ENCODE measurements at regions not wholly inside any gene's neighbourhood (a gene's known extent, or its start where the extent isn't known, plus 50 kb on each side); places are given as distances from the start of the nearest gene placed in this dataset.

- peak; percentile 17 for DNase-seq (ENCODE audit: low spot score)
Measured at GRCh38 chr10:110355141-110355831, 50.6 kb upstream of the SMNDC1 start.

DNA sequence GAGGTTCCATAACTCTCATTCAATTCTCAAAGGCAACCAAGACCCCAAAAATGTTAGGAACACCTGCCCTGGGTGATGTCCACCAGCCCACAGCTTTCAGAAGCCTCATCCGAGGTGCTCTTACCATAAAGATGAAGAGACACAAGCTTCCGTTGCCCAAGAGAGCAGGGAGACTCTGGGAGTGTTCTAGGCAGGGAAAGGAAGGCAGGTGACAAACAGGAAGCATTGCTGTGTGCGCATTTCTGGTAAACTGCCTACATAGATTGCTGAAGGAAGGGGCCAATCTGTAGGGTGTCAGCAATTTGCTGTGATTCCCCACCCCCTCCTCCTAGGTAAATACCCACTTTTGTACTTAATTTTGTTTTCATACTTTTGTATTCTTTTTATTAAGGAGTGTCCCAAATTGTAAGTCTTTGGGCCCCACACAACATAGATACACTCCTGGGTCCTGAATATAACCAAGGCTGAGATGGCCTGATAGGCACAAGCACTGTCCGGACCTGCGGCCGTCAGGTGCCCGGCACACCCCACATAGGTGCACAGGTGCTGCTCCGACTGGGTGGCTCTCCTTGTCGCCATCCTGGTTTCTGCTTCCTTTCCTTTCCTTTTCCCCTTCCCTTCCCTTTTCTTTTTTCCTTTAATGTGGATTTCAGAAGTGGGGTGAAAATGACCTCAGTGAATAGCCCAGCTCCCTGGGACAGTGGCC lies 51.4 kb upstream of the SMNDC1 start:
- DNase-seq (ENCODE audit: low spot score), result peak; percentile 41

- DNase-seq (ENCODE audit: low spot score), result peak; percentile 70
Measured at GRCh38 chr10:110356628-110357245, 52.0 kb upstream of the SMNDC1 start.

DNA sequence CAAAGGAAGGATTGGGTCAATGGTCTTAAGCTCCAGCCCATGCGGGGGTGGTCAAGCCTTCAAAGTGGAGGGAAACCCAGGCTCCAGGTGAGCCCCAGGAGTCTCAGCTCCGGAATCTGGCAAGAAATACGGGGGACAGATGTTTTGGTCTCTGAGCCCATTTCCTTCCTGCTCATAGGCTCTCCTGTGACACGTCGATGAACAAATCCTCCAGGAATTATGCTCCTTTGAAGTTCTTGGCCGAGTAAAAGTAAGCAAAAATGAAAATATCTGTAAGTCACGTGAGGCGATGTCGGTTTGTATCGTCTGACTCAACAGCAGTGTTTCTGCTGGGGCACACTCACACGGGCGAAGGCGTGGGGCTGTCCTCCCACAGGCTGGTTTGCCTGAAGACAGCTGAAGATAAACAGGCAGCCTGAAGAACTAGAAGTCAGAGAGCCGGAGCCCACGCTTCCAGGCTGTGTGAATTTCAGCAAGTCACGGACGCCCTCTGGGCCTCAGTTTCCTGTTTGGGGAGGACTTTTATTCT lies 52.6 kb upstream of the SMNDC1 start:
- DNase-seq (ENCODE audit: low spot score), result peak; percentile 74

DNA sequence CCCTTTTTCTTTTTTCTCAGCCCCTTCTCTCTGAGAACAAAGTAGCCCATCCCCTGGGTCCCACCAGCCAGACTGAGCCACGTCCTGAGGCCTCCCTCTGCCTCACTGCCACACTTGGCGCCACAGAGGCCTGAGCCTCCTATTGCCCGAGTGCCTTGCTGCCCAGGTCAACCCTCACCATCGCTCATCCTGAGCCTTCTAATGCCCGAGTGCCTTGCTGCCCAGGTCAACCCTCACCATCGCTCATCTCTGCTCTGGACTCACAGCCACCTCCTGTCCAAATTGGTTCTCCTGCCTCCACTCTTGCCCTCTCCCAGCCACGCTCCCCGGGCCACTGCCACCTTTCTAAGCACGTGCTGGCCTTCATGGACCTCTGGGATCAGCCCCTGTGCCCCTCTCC lies 53.2 kb upstream of the SMNDC1 start:
- DNase-seq (ENCODE audit: low spot score), result no peak

- DNase-seq (ENCODE audit: low spot score), result no peak
Measured at GRCh38 chr10:110358278-110358677, 53.6 kb upstream of the SMNDC1 start.

GRCh38 chr10:110358869-110359629 lies 54.3 kb upstream of the SMNDC1 start:
- DNase-seq (ENCODE audit: low spot score), result no peak

DNA sequence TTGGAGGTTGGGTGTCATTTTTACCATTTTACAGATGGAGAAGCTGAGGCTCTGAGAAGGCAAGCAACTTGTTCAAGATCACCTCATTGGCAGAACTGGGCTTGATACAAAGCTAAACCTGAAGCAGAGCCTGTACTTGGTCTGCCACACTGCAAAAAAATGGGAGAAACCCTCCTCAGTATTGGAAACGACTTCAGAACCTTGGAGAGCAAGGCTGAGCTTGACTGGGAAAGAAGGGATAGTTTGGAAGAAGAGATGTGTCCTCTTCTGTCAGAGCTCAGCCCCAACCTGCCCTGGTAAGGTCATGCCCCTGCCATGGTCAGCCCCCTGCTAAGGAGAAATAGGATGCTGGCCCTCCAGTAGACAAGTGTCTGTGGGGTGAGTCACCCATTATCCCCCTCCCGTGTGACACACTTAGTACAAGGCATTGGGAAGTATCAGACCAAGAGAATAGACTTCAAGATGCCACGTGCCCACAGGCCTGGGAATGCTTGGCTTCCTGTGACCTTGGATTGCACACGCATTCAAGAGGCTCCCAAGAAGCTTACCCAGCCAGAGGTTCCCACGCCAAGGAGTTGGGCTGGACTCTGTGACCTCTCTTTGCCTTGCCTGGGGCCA lies 56.2 kb upstream of the SMNDC1 start:
- DNase-seq (ENCODE audit: low spot score), result no peak

DNA sequence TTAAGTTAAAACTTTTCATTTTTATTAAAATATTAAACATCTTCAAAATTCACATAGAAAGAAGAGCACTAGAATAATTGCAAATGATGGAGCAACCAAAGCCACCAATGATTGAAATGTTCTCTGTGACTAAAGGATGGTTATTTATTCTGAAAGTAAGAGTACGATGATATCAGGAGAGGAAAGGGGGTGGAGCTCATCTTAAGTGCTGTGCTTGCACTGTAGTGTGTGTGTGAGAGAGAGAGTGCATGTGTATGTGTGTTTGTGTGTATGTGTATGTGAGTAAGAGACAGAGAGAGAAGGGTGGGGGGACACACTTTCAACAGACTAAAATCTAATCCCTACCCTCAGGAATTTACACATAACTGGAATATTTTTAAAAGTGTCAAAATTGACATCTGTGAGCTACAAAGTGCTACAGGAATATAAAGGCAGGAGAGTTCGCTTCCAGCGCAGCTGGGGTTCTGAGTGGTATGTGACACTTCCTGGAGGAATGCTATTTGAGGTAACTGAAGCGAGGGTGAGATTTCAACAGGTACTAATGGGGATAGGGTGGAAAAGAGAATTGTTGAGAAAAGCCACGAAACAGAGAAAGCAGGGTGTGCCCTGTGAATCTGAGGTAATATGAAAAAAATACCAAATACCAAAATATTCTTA lies 57.2 kb upstream of the SMNDC1 start:
- DNase-seq (ENCODE audit: low spot score), result no peak

DNA sequence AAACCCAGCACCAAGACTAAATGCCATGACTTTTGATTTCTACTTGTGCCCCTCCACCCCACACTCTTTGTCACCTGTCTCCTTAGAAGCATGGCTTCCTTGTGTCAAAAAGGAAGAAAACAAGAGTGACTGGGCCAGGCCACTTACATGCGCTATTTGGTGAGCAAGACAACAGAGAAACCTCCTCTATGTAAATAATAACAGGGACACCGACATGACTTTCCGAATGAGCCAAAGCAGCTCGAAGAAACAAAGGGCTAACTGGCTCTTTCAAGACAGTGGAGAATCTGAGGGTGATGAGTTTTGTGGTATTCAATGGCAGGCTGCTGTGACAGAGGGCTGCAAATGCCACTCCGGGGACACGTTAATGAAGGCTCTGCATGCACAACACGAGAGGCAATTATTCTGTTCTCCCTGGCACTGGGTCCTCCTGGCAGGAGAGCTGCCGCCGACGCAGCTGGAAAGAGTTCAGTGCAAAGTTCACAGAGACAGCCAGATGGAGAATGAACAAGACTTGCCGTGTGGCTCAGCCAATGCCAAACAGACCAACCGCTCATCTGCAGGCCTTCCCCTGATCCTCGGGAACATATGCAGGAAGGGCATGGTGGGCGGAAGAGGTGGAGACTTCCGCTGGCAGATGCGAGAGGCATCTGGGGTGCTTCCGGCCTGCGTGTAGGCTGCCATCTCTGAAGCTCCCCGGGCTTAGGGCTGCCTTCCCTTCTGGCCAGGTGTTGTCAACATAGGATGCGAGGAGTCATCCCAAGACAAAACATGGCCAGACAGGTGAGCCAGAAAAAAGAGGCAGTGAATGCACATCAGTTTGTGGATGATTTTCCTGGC lies 59.1 kb upstream of the SMNDC1 start:
- DNase-seq (ENCODE audit: low spot score), result peak; percentile 40

GRCh38 chr10:110364531-110364937 lies 59.8 kb upstream of the SMNDC1 start:
- no peak for DNase-seq (ENCODE audit: low spot score)

GRCh38 chr10:110365356-110366143 lies 60.8 kb upstream of the SMNDC1 start:
- no peak for DNase-seq (ENCODE audit: low spot score)

GRCh38 chr10:110366635-110367034 lies 61.9 kb upstream of the SMNDC1 start:
- no peak for DNase-seq (ENCODE audit: low spot score)

- no peak for DNase-seq (ENCODE audit: low spot score)
Measured at GRCh38 chr10:110368002-110368401, 63.3 kb upstream of the SMNDC1 start.

- DNase-seq (ENCODE audit: low spot score), result no peak
Measured at GRCh38 chr10:110368556-110368955, 63.8 kb upstream of the SMNDC1 start.

DNA sequence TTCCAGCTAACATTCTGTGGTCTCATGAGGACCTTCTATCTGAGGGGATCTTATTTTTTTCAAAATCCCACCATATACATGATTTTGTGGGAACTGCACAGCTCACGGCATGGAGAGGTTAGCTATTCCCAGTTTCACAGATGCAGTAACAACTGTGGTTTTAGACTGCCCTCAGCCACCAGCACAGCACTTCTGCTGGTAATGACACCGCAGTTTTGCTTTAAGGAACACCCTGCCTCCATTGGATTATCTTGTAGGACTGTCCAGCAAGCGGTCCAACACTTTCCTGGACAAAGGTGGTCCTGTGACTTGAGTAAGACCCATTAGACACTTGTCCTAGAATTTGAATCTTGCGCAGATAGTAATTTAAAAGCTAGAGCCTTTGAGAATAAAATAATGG lies 65.3 kb upstream of the SMNDC1 start:
- no peak for DNase-seq (ENCODE audit: low spot score)

- no peak for DNase-seq (ENCODE audit: low spot score)
Measured at GRCh38 chr10:110372656-110373055, 67.9 kb upstream of the SMNDC1 start.

- no peak for DNase-seq (ENCODE audit: low spot score)
Measured at GRCh38 chr10:110373059-110373458, 68.3 kb upstream of the SMNDC1 start.

DNA sequence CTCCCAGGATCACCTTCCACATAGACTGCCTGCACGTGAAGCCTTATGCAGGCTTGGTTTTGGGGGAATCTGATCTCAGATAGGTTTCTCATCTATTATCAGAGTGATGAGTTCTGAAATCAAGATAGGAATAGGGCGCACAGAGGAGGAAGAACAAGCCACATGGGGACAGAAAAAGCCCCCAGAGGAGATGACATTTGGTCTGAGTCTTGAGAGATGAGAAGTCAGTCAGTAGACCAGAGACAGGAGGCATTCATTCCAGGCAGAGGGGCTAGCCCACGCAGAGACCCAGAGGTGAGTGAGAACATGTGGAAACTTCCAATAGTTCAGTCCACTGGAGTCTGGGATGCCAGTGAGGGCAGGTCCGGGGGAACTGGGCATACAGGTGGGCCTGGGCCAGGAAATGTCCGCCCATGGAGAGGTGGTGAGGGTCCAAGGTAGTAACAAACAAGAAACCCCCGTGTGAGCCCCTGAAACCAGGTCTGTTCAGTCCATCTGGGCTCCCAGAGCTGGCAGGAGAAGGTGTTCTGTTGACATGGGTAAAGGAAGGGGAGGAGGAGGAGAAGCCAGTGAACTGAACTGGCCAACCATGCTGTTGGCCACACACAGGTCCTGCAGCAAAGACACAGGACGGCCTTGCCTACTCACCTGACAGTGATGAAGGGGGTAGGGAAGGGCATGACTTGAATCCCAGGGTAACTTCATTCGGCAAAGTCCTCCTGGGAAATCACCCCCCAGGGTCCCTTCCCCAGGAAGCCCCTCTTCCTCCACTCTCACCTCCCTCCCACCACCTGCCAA lies 69.3 kb upstream of the SMNDC1 start:
- no peak for DNase-seq (ENCODE audit: low spot score)
